GM18873 (cell line): ENCODE measurements at regions not wholly inside any gene's neighbourhood (a gene's known extent, or its start where the extent isn't known, plus 50 kb on each side); places are given as distances from the start of the nearest gene placed in this dataset.

Source experiments
- ATAC-seq: cut with Tn5 transposase; IDR thresholded peaks from one replicate; pipeline ENCODE4 v1.9.1; 2021; ENCODE audit warnings: mild to moderate bottlenecking, moderate library complexity, moderate number of reproducible peaks; ENCODE audit not compliant: unreplicated experiment, low FRiP score

DNA sequence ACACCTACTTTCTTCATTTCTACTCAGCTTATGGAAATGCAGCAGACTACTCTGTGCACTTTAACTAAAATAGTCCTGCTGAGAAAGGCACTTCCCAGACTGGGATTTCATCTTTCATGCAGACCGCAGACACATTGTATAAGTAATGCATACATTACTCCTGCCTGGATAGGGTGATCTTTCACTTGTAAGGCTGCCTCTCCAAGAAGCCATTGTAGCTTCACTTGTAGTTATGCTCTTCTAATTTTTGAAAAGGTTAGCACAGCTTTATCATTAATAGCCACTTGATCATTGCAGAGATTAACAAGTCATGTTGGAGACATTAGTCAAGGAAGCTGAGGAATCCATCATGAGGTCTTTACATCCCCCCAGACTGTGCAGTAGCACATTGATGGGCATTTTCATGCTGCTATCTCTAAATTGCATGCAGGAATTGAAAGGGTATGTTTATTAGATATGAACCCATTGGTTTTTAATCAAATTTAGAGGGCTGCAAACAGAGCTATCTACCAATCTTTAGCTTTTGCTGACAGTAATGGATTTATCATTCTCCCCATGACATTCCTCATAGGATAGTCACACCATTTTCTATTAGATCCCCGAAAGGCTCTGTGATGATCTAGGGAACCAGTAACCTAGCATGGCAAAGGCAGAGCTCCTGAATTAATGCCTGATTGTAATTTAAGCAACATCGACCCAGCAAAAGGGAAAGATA is 1074.7 kb upstream of the NXPH2 start:
- no peak for ATAC-seq

DNA sequence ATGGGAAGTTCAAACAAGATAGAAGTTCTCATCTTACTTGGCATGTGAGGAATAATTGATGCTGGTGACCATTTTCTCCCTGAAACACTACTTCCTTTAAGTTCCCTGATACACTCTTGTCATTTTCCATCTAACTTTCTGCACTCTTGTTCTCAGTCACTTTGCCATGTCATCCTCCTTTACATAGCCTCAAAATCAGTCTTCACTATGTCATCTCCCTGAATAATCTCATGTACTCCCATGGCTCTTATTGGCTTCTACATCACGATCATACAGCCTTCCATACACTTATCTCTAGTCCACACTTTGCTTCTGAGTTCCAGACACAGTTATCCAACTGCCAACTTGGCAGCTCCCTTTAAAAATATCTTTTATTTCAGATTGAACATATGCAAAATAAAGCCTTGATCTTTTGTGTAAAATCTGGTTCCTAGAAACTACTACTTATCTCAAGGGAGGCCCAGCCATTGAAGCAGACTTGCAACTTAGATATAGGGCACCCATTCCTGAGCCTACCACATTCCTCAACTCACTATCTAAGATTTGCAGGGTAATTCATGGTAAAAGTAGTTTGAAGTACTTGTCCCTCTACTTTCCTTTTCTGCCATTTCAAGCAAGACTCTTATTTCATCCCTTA is 1070.2 kb upstream of the NXPH2 start:
- ATAC-seq = no peak

DNA sequence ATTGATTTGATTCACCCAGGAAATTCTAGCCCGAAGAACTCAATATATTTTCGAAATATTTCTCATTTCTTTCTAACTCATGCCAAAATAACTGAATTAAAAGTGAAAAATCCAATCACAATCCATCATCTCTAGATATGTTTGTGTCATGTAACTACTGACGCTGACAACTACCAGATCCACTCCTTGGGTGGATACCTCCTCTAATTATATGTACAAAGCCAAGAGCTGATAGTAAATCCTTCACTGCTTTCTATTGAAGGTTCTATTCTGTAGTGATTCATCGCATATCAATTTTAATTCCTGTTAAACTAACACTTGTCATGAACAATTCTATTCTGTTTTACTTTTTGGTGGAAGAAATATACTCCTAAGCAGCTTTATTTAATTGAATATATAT is 1056.6 kb upstream of the NXPH2 start:
- no peak for ATAC-seq

DNA sequence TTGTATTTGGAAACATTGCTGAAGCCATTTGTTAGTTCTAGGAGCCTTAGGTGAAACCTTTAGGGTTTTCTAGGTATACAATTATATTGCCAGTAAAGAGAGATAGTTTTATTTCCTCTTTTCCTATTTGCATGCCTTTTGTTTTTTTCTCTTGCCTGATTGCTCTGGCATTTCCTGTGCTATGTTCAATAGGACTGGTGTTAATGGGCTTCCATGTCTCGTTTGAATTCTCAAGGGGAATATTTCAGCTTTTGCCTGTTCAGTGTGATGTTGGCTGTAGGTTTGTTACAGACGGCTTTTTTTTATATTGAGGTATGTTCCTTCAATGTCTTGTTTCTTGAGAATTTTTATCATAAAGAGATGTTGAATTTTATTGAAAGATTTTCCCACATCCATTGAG is 1054.9 kb upstream of the NXPH2 start:
- ATAC-seq = no peak

DNA sequence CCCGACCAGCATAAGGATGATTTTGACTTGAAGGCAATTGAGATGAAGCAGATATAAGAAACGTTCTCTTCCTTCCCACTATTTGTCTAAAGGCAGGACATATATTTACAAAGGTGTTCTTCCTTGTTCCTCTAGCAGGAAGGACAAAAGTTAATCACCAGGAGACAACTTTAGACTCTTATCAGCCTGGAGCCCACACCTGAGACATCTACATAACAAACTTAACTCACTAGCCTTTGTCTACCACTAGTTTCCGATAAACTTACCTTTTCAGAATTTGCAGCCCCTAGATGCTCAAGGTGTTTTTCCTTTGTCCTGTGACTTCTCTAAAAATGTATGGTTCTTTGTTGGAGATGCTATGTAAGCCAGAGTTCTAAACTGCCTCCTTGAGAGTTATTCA is 1047.8 kb upstream of the NXPH2 start:
- no peak for ATAC-seq

DNA sequence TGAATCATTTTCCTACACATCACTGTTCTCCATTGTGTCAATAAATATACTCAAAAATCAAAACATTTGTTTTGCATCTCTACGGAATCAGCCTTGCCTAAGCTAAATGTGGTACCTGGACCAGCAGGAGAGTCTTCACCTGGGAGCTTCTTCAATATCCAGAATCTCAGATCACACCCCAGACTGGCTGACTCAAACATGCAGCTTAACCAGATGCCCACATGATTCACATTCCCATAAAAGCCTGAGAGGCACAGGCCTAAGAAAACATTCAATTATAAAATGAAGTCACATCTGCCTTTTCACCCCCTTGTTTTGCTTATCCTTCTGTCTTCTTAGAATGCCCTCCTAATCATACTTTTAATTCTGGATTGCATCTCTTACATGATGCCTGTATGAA is 1045.5 kb upstream of the NXPH2 start:
- no peak for ATAC-seq

DNA sequence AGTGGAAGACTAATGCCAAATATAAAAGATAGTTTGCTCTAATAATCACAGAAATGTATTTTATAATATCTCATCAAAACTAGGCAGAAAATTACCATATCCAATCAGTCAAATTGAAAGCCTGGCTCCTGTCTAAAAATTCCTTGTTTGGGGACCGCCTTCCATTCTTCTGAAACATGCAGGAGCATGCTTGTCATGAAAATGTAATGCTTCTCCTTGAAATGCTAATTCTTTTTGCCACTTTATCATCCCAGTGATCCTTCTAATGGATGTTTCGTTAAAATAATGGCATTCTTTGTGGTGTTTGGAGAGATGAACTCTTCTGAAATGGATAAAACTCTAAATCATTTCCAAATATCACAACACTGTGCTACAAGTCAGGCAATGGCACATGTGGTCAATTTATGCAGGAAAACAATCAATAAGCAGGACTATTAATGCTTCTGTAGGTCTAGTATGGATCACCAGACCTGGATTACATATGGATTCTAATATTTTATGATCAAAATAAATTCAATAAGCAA is 1039.1 kb upstream of the NXPH2 start:
- no peak for ATAC-seq

DNA sequence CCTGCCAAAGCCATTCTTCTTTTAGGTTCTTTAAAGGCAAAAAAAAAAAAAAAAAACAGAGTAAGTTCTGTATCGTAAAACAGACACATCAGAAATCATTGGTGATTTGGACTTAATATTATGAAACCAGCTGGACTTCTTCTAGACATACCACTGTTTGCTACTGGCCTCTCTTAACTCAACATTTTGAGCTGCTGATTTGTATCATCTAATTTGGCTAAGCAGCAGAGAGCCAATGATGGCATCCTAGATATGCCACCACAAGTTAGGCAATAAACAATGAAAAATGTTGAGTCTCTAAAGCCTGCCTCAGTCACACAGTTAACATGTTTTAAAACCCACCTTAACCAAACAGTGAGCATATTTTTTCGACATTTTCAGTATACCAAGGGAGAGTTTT is 1034.3 kb upstream of the NXPH2 start:
- no peak for ATAC-seq

DNA sequence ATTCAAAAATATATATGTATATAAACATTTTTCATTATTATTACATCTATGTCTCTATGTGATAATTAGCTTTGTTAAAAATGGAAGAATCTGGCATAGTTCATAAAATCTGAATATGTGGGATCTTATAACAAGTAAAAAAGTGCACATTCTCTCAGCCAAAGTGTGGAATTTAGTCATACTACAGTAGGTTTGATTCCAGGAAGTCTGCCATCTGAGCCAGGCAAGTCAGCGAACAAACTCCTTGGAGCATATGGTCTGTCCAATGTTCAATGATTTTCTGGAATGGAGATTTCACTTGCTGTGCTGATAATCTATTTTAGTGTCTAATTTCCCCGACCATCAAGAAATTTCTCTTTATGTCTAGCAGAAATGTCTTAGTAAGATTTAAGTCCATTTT is 1033.2 kb upstream of the NXPH2 start:
- ATAC-seq = no peak

DNA sequence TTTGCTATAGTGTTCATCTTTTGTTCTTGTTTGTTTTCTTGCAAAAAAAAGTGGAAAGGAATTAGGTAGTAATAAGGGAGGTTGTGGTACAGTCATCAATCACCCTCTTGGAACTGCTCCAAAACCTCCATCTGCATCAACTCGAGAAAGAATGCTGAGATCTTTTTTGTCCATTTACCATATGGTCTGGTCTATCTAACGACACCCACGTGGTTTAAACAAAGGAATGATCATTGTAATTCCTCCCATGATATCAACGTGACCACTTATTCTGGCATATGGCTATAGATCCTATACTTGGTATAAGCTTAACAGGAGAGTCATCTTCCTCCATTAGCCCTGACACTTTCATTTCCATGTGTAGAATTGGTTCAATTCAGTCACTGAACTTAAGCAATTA is 1025.3 kb upstream of the NXPH2 start:
- ATAC-seq = no peak

DNA sequence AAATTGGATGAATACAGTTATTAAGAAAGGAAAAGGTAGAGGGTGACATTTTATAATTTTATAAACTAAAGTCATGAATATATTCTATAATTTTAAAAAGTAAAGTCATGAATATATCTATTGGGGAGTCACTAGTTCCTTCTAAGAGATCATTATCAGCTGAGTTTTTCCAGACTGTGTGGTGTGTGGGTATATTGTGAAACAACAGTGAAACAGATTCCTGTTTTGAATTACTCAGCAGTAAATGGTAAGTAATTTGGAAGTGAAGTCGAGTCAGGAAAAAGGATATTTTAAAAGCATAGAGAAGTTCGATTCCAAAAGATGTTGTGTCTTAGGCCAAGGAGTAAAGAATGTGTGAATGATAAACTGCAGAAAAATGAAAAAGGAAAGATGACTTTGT is 1018.2 kb upstream of the NXPH2 start:
- no peak for ATAC-seq

DNA sequence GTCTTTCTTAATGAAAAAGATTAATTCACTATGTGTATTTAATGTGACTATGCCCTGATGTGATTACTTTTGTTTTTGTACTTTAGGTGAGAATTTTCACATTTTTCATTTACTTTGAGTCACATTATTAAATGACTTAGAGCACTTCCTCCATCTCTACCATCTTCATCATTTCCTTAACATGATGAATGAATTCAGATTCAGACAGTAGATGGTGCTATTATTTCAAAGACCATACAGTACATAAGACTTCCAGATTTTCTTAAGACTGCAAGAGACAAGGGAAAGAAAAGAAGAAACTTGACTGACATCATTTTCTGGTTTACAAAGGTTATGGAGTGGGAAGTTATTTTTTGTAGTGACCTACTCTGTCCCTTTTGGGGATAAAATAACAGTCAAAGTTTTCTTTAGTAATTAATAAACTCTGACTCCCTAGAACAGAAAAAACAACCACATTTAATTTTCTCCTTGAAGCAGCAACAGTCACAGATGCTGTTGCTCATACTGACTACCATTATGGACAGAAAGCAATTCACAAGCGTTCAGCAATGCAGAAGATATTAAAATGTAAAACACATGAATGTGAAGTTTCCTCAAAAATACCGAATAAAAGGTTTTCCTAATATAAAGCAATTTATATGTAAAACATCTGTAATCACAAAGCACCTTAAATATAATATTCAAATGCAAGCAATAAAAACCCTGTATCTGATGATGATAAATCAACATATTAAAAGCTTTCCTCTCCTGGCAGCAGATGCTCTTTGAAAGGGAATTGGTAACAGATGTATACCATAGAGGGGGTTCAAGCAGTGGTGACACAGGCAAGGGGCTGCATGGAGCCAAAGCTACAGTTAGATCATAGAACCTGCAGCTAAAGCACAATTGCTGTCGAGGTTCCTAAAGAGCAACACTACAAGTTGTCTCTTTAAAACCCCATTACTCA is 1010.9 kb upstream of the NXPH2 start:
- no peak for ATAC-seq

DNA sequence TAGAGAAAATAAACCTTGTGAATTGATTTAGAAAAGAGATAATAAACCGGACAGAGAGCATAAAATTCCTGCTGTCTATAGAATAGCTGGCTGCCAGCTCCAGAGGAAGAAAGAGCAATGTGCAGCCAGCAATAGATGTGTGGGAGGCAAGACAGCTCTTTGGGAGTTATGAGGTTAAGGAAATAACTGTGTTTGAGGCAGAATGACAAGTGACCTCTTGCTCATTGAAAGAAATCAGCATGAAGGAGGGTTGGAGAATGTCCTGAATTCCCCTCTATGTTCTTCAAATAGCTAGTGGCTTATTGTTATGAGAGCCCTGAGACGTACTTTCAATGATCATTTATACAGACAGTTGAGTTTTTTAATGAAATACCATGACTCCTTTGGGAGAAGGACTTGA is 1009.9 kb upstream of the NXPH2 start:
- no peak for ATAC-seq

DNA sequence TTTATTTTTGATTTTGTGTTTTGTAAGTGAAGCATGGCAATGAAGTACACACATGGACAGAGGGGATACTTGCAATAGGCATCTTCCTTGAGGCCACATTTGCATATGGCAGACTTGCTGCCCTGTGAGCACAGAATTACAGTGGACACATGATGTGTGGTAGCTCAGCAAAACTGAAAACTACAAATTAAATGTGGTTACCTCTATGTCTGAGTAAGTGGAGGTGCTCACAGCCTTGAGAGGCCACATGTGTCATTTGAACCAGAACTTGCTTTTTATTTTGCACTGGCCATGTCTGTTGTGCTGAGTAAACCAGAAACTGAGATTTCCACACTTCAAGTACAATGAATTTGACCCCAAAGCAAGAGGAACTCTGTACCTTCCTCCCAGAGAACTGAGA is 998.5 kb upstream of the NXPH2 start:
- no peak for ATAC-seq

DNA sequence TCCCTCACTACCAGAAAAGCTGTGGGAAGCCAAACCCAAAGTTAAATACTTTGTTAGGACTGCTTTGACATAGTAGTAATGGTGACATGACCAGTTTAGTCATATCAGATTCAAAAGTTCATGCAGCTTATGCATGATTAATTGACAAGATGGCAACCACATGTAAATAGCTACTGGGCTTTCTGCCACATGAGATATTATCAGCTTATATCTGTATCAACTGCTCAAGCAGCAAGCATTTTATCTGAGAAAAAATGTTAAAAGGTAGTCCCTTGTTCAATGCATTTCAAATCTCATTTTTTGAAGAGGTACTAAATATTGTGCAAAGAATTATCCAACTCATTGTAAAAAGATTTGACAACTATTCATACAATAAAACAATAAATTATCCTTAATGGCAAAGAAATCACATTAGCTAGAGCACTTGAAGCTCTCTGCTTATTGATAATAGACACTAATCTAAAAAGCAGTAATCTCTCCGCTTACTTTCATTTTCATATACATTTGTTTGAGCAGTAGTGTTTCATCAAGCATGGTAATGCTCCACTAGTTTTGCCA is 993.6 kb upstream of the NXPH2 start:
- no peak for ATAC-seq

DNA sequence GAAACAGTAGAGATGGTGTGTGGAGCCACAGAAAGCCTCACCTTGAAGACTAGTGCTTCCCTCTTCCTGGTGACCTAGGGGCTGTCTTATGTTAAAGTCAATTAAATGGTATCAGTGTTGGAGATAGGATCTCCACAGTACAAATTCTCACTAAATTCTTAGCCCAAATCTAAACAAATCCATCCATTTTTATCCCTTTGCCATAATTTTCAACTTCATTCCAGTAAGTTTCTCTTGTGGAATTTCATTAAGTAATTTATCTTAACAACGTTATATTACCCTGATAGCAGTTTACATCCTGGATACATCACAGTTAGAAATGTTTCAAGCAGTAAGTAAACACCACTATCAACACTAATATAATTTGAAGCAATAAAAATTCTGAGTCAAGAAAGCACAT is 989.4 kb upstream of the NXPH2 start:
- no peak for ATAC-seq

DNA sequence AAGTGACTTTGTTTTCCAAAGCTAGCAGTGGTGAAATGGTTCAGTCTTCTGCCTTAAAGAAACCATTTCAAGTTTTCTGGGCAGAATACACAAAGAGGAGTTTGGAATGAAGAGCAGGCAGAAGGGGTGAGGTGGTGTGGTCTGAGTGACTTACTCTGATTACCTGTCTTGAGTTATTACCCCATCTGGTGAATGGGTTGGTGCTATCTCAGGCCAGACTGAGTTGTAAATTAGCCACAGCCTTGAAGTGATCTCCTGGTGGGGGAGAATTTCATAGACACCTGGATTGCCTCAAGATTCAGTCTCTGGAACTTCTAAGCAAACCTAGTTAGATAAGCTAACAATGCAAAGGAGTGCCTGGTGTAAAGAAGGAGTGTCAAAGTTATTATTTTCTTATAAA is 983.5 kb upstream of the NXPH2 start:
- ATAC-seq = no peak

DNA sequence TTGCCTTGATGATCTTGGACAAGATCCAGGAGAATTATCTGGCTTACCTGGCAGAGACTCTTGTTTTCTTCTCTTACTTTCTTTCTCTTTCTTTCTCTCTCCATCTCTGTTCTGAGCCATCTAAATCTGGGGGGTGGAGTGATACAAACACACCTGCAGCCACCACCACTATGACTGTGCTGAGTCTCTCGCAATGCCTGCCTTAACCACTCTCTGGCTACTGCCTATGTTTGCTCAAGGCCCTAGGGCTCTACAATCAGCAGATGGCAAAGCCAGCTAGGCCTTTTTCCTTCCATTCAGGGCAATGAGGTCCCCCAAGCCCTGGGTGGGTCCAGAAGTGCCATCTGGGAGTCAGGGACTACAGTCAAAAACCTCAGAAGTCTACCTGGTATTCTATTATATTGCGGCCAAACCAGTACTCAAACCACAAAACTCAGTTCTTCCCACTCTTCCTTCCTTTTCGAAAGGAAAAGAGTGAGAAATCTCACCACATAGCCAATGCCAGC is 978.9 kb upstream of the NXPH2 start:
- no peak for ATAC-seq

DNA sequence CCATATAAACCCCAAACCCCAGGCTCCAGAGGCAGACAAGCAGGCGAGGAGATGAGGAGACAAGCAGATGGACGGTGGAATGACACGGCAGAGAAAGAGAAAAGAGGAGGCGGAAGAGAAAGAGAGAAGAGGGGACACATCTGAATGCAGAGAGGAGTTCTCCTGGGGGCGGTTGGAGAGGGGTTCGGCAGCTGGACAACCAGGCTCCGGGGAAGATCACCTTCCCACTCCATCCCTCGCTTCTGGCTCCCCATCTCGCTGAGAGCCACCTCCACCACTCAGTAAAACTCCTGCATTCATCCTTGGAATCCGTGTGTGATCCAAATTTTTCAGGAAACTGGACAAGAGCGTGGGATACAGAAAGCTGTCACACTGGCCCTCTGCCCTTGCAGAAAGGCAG is 966.7 kb upstream of the NXPH2 start:
- ATAC-seq = no peak

DNA sequence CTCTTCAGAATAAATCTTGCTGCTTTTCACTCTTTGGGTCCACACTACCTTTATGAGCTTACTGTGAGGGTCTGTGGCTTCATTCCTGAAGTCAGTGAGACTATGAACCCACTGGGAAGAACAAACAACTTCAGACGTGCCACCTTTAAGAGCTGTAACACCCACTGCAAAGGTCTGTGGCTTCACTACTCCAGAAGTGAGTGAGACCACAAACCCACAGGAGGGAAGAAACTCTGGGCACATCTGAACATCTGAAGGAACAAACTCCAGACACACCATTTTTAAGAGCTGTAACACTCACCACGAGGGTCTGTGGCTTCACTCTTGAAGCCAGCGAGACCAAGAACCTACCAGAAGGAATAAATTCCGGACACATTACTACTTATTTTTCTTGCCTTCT is 964.1 kb upstream of the NXPH2 start:
- ATAC-seq = no peak
